ENCODE measurements at regions not wholly inside any gene's neighbourhood (a gene's known extent, or its start where the extent isn't known, plus 50 kb on each side); places are given as distances from the start of the nearest gene placed in this dataset.

DNA sequence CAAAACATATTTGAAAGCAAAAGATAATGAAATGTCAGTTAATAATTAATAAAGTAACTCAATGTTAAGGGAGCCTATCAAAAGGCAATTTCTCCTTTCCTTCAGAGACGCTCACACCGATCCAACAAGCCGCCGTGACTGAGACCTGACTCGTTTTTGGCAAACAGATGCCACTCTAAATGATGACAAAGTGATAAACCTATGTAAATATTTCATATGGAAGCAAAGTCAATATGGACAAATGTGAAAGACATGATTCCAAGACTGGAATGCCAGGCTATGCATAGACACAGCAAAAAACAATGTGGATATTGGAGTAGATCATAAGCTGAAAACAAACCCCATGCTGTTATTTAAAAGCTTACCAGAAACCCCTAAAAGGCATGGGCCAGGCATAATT is 137.2 kb upstream of the SUCLG2 start:
- no peak overlapping the region for H2BK15ac ChIP-seq (ENCODE audit: low read length)
- no peaks in the 10 kb centered on the region for H3K23me2 ChIP-seq (ENCODE audit: low read depth, low read length)
- WGBS, 2 experiments (ENCODE audit: extremely low coverage in 1 of 2, insufficient coverage in 1 of 2, insufficient read length in 1 of 2, insufficient replicate concordance in 2 of 2, low coverage in 1 of 2, low lambda C conversion rate in 2 of 2, missing lambda C conversion rate in 1 of 2), result 85% methylated on average over 5 of the region's 5 CpGs; no CpG with 5 or more reads in 1 of the 2 experiments
- no peaks in the 10 kb centered on the region for H3K36me3 ChIP-seq (ENCODE audit: control insufficient read depth in 2 of 4, insufficient read depth in 4 of 4, low read length in 3 of 4)
- no peak for FAIRE-seq
- H2BK120ac ChIP-seq (replicated peaks; ENCODE audit: low read depth, low read length), result no peak overlapping the region
- H3K4me3 ChIP-seq (ENCODE audit: extremely low read depth in 1 of 4, insufficient read depth in 2 of 4, low read depth in 3 of 4, low read length in 4 of 4), result no peak overlapping the region
- no peak overlapping the region for H4K5ac ChIP-seq (ENCODE audit: insufficient read length, low read depth, low read length)
- CTCF ChIA-PET (ENCODE audit: partially characterized antibody), result interaction anchor here (0.6 to 3.3 kb wide), 9 partner anchors 10 to 823 kb away, joined by 3 to 66 read pairs (median 4); no protein-coding TSS in a partner anchor
- no peak overlapping the region for H3K18ac ChIP-seq (ENCODE audit: extremely low read depth, low read length)
- H4K91ac ChIP-seq (replicated peaks; ENCODE audit: insufficient read length, low read length), result no peak overlapping the region
- no peak overlapping the region for H2BK12ac ChIP-seq (ENCODE audit: low read depth, low read length)
- no peaks in the 10 kb centered on the region for H4K20me1 ChIP-seq (replicated peaks in 1 of 2; ENCODE audit: control insufficient read depth in 1 of 2, insufficient read depth in 2 of 2, low read length in 2 of 2)
- H2AK5ac ChIP-seq (ENCODE audit: low read depth, low read length), result no peak overlapping the region
- H3K27me3 ChIP-seq (replicated peaks in 1 of 4; ENCODE audit: control insufficient read depth in 3 of 4, extremely low read depth in 1 of 4, insufficient read depth in 3 of 4, low read length in 3 of 4), result no peaks in the 10 kb centered on the region
- POLR2A ChIA-PET (ENCODE audit: partially characterized antibody), result no interaction called here
- no peak overlapping the region for H2BK5ac ChIP-seq (ENCODE audit: low read depth, low read length)
- H3K4me1 ChIP-seq (replicated peaks in 1 of 4; ENCODE audit: control insufficient read depth in 3 of 4, insufficient read depth in 4 of 4, low read length in 3 of 4), result no peaks in the 10 kb centered on the region
- no peaks in the 10 kb centered on the region for H3K79me2 ChIP-seq (ENCODE audit: control insufficient read depth in 1 of 2, insufficient read depth in 2 of 2, low read length in 2 of 2)
- H3K4ac ChIP-seq (replicated peaks; ENCODE audit: insufficient read length, low read depth, low read length), result no peak overlapping the region
- H3K56ac ChIP-seq (replicated peaks; ENCODE audit: insufficient read length, low read depth, low read length), result no peak overlapping the region
- H3K27ac ChIP-seq (ENCODE audit: low read depth, low read length), result no peak overlapping the region
- no peak for DNase-seq (ENCODE audit: low read depth in 1 of 2, low spot score in 2 of 2)
- H3K14ac ChIP-seq (ENCODE audit: insufficient read length), result no peak overlapping the region
- no peak overlapping the region for H2AFZ ChIP-seq (ENCODE audit: low read length)
- no peak overlapping the region for H3K23ac ChIP-seq (ENCODE audit: insufficient read length)
- no peak overlapping the region for H3K4me2 ChIP-seq (ENCODE audit: insufficient read depth in 1 of 2, low read depth in 2 of 2, low read length in 2 of 2)
- TF ChIP-seq POU5F1 (IDR thresholded peaks at IDR 0.05; ENCODE audit: low read depth, low read length) (no peak), PHF8 (conservative IDR thresholded peaks at IDR 0.05; ENCODE audit: low read depth, low read length) (no peak), SIRT6 (IDR thresholded peaks at IDR 0.05; ENCODE audit: low read length) (no peak), TAF7 (optimal IDR thresholded peaks at IDR 0.05; ENCODE audit: borderline replicate concordance, low read depth, low read length) (no peak)
- no peak overlapping the region for H3K9ac ChIP-seq (replicated peaks in 1 of 4; ENCODE audit: extremely low read depth in 1 of 4, low read depth in 3 of 4, low read length in 3 of 4)
- H3K9me3 ChIP-seq (ENCODE audit: insufficient read depth in 2 of 2, low read depth in 1 of 2, low read length in 1 of 2), result no peaks in the 10 kb centered on the region
- no peak overlapping the region for H2BK20ac ChIP-seq (ENCODE audit: low read length)
- no peak overlapping the region for H4K8ac ChIP-seq (ENCODE audit: extremely low read depth, insufficient read depth, low read length)
- H3K79me1 ChIP-seq (ENCODE audit: low read depth, low read length), result no peaks in the 10 kb centered on the region
